Stimulated activated CD8-positive, alpha-beta memory T cell treated with anti-CD3 and anti-CD28 coated beads, Interleukin-2, amount 100 ng/mL, for 1 hour (primary cell): ENCODE measurements at regions not wholly inside any gene's neighbourhood (a gene's known extent, or its start where the extent isn't known, plus 50 kb on each side); places are given as distances from the start of the nearest gene placed in this dataset.
"Not testable (repeated sequence)": the region's sequence is repeated elsewhere in the genome, so short reads cannot be mapped to it uniquely, and the experiment has no call there.

Experiments used
- DNase-seq, 2 donors: peaks; one replicate each; pipeline ENCODE4 v3.0.0-alpha.2; 2020; ENCODE audit warnings: low read depth in 2 of 2

DNA sequence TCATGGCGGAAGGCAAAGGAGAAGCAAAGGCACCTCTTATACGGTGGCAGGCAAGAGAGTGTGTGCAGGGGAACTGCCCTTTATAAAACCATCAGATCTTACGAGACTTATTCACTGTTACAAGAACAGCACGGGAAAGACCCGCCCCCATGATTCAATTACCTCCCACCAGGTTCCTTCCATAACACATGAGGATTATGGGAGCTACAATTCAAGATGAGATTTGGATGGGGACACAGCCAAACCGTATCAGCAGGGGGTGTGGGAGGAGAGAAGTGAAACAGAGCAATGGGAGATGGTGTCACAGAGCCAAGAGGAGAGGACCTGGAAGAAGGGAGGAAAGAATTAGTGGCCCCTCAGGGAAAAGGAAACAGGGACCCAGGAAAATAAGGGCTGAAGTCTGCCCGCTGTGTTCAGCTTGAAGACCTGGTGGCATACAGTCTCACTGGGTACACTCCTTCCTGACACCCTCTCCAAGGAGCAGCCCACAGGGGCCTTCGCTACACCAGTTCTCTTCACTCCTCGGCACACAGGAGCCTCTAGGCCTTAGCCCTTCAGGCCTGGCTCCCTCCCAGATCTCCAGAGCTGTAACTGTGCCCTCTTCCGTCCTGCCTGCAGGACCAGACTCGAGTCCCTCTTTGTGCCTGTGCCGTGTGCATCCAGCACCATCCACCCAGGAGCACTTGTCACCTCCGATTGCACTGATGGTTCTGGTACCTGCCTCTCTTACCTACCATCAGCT, 262.1 kb downstream of the EIPR1 start:
- DNase-seq: no peak

DNA sequence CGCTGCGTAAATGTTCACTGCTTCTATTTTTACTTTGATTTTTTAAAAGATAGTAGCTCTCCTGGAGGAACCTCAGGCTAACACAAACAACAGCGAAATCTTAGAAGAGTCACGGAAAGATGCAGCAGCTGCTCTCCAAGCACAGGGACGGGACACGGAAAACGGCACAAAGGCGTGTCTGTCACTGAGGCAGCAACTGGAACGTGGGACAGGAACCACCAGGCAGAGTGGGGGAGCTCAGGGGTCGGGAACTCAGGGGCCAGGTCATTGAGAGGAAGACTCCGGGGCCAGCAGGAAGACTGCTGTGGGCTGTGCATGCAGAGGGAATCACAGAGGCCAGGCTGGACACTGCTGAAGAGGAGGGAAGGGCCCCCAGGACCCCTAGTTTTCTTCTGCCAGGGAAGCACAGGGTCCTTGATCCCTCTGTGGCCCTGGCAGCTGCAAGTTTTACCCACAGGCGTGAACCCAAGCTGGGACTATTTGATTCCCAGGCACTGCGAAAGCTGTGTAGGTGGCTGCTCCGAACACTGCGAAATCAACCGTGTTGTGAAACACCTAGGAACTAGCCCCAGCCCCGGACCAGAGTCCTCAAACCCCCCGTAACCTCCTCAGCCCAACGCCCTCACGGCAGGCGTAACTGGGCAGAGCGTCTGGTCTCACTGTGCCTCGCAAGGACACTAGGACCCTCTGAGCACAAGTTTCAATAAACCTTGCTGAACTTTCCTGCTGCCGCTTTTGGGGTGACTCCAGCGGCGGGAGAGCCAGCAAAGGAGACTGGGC, 263.0 kb downstream of the EIPR1 start:
- no peak for DNase-seq

DNA sequence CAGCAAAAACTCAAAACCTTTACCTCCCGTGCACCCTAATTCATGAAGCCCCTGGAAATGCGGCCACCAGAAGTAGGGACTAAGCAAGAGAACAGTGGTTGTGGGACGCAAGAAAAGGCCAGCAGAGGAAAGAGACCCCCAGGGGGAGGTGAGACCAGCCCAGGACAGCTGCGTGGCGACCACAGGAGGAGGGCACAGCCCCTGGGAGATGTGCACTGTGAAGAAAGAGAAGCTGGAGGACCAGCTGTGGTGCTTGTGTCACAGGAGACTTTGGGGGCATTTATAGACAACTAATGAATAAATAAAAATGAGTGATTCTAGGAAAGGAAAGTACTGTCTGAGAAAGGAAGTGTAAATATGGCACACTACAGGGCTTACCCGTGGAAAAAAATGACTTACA, 263.8 kb downstream of the EIPR1 start:
- no peak for DNase-seq

DNA sequence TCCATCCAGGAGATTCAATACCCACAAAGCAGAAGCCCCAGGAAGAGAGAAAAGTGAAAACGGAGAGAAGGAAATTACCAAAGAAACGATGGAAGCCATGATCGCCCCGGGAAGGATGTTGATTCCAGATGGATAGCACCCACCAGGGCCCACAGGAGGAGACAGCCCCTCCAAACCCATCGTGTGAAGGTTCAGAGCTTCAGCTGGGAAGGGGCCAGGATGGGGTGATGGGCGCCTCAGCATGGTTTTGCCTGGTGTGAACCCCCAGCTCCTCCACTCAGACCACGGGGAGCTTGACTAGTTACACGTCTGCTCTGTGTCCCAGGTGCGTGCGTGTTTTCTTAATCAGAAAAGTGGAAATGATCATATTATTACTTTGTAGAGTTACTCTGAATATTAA, 264.5 kb downstream of the EIPR1 start:
- no peak for DNase-seq

DNA sequence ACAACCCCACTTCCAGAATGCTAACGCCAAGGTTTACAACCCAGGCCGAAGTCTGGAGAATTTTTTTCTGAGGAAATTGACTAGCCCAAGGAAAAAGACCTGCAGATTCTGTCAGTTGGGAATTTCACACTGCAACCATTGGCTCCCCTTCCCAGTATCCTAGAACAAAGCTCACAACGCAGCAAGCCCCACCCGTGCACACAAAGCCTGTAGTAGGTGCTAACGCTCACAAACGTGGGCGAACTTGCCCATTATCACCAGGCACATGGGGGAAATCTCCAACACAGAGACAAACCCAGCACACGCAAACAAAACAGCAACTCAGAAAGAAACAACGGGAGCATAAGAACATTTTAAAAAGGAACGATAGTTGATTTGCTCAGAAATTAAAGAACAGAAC, 265.1 kb downstream of the EIPR1 start:
- no peak for DNase-seq

DNA sequence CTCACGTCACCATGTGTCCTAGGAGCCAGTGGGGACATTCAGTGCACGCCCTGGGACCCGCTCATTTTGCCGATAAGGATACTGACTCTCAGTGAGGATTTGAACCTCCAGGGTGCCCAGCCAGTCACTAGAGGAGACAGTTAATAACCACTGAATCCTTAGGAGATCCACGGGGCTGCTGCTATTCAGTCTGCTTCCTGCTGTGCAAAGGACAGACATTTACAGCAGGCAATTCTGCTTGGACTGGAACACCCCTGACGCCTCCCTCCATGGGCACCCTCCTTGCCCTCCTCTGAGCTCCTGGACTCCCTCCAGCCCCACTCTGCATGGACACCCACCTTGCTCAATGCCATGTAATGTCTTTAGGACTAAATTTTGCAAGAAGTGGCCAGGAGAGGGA, 265.5 kb downstream of the EIPR1 start:
- no peak for DNase-seq

DNA sequence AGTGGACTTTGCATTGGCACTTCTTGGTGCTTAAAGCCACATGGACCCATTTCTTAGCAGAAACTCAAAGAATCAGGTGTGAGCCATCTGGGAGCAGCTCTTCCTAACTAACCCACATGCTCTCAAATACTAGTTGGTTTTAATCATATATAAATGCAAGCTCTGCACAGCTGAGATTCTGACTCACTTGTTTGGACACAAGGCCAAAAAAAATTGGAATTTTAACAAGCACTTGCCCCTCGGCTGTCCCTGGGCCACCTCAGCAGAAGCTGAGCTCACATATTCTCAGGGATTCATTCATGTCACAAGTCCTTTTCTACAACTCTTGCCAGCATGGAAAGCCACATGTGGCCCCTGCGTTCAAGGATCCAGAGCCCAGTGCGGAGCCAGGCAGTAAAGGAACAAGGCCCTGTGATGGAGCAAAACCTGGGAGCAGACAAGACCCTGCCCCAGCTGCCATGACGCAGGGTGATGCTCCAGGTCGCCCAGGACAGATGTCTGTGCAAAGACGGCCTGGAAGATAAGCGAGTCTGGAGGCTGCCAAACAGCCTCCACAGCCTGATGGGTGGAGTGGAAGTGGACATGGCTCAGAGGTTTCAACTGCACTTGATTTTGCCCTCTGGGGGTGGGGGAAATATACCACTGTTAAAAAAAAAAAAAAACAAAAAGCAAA, 266.5 kb downstream of the EIPR1 start:
- DNase-seq: no peak

DNA sequence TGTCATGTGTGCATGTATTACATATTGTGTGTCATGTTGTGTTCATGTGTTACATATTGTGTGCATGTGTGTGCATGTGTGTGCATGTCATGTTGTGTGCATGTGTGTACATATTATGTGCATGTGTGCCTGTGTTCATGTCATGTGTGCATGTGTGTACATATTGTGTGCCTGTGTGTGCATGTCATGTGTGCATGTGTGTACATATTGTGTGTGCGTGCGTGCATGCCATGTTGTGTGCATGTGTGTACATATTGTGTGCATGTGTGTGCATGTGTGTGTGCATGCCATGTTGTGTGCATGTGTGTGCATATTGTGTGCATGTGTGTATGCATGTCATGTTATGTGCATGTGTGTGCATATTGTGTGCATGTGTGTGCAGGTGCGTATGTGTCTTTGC, 267.1 kb downstream of the EIPR1 start:
- no peak for DNase-seq

DNA sequence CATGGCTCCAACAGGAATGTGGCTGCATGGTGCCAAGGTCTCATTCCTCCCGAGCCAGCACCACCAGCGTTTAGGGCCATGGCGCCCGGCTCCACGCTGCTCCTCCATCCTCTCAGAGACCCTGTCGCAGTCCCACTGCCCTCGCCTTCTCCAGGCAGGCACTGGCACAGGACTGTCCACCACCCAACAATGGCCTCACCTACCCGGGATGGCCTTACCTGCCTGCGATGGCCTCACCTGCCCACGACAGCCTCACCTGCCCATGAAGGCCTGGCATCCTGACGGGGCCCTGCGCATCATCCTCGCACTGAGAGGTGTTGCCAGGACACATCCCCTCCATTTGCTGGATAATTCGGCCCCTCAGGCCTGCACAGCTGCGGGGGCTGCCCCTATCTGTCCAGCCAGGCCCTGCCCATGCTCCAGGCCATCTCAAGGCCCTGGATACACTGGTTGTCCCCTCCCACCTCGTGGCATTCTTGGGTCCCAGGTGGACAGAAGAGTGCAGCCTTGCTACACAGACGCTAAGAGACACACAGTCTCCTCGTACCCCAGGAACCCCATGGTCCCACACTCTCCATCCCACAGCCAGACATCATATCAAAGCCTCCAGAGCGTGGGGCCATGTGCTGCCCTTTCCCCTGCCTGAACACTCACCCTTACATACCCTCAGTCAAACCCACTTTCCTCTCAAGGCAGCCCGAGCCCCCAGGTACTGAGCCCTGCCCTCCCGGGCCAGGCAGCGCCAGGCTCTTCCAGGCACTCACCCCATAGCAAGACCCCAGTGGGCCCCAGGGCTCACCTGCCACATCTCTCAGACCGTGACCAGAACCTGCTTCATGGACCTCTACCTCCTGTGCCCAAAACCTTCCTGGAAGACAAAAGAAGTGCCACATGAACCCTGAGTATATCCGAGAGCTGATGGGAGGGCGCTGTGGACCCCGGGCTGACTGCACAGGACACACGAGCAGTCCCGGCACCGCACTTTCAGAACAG, 268.6 kb downstream of the EIPR1 start:
- DNase-seq: no peak

DNA sequence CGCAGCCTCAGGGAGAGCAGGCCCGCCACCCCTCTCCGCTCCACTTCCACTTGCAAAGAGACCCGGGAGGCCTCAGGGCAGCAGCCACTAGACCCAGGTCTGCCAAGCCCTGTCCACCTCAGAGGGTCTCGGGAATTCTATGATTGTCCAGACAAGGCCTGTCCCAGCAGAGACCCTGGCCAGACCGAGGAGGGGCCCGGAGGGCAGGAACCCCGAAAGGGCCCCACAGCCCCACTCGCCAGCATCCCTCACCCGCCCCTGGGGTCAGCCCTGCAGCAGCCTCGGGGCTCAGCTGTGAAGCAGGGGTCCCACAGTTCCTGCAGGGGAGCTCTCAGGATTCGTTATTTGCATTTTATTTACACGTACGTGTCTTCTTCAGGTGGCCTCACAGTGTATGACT, 269.5 kb downstream of the EIPR1 start:
- no peak for DNase-seq

DNA sequence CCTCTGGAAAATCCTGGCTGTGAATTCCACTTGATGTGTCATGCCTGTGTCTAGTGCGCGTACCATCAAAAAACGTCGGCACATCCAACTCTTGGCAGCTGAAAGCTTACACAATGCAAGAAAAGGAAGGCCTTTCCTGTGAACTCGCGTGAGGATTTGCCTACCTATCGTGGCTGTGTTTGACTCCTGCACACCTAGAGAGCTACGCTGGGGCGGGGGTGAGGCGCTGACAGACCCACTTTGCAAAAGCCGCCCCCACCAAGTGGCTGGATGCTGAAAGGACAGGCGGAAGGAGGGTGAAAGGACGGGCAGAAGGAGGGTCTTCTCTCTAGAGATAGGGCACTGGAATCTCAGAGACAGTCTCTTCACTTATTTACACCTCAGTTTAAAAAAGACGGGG, 270.1 kb downstream of the EIPR1 start:
- DNase-seq: no peak

DNA sequence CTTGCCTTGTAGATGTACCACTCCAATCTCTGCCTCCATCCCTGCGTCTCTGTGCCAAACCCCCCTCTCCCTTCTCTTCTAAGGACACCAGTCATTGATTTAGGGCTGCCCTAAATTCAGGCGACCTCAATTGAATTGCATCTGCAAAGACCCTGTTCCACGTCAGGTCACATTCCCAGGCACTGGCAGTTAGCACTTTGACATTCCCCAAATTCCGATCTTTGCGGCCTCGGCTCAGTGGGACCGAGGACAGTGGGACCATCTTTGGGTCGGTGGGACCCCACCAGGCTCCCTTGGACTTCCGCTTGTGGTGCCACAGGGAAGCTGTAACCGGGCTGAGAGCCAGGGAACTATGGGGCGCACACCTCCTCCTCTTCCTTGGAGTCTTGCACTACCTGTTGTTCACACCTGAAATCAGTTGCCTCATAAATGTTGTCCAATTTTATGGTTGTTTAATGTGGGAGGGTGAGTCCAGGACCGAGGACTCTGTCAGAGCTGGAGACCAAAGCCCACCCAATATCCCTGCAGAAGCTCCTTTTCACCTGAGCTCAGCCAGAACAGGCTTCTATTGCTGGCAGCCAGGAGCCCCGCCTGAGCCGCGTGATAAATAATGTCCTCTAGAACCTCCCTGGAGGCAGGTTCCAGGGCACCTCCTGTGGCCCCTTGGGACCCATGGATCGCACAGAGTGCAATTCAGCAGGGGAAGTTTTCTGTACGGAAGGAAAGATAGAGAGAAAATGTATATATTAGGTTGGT, 271.6 kb downstream of the EIPR1 start:
- DNase-seq: no peak

DNA sequence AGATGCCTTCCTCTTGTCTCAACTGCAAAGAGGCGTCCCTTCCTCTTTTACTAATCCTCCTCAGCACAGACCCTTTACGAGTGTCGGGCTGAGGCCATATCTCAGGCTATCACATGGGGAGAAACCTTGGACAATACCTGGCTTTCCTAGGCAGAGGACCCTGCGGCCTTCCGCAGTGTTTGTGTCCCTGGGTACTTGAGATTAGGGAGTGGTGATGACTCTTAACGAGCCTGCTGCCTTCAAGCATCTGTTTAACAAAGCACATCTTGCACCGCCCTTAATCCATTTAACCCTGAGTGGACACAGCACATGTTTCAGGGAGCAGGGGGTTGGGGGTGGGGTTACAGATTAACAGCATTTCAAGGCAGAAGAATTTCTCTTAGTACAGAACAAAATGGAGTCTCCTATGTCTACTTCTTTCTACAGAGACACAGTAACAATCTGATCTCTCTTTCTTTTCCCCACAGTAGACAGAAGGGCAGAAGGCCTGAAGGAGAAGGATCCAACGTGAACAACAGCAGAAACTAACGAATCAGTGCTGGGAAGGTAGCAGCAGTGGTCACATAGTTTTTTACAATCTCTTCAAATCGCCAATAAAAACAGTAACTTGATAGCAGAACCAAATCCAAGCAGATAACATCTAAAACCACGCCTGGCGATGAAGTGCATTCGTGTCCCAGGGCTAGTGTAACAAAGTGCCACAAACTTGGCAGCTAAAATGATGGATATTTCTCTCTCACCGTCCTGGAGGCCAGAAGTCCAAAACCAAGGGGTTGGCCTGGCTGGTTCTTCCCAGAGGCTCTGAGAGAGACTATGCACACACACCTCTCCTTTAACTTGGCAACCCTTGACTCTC, 272.4 kb downstream of the EIPR1 start:
- not testable (repeated sequence) for DNase-seq

DNA sequence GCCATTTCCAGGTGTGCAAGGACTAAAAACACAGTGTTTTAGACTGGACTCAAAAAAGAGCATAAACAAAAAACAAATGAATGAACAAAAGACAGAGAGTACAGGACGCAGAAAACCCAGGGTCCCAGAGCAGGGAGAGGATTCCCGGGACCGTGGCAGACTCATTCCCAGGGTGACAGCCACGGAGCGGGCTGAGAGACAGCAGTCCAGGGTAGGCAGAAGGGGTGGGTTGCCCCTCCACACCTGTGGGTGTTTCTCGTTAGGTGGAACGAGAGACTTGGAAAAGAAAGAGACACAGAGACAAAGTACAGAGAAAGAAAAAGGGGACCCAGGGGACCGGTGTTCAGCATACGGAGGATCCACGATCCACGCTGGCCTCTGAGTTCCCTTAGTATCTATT, 273.4 kb downstream of the EIPR1 start:
- no peak for DNase-seq

DNA sequence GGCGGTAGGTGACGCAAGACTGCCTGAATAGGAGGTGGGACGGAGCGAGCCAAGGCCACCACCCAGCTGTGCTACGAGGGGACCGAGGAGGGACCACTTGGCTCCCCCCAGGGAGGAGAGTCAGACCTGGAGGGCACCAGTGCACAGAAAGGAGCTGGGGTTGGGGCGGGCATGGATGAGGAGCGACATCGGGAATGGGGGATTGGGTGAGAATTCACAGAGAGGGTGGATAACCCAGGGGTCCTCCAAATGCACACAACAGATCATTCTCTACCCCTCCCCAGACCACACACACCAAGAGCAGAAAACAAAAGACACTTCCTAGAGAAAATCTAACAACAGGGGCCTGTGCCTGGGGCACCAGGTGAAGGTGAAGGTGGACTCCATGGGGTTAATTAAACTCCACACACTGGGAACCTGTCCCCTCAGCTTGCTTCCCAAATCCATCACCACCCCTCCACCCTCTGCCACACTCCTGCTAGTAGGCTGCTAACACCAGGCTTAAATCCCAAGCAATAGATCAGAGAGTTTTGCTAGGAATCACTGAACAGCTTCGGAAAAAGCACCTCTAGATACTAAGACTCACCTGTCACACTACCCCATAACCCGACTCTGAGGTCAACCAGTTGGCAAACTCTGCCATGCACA, 274.6 kb downstream of the EIPR1 start:
- no peak for DNase-seq

DNA sequence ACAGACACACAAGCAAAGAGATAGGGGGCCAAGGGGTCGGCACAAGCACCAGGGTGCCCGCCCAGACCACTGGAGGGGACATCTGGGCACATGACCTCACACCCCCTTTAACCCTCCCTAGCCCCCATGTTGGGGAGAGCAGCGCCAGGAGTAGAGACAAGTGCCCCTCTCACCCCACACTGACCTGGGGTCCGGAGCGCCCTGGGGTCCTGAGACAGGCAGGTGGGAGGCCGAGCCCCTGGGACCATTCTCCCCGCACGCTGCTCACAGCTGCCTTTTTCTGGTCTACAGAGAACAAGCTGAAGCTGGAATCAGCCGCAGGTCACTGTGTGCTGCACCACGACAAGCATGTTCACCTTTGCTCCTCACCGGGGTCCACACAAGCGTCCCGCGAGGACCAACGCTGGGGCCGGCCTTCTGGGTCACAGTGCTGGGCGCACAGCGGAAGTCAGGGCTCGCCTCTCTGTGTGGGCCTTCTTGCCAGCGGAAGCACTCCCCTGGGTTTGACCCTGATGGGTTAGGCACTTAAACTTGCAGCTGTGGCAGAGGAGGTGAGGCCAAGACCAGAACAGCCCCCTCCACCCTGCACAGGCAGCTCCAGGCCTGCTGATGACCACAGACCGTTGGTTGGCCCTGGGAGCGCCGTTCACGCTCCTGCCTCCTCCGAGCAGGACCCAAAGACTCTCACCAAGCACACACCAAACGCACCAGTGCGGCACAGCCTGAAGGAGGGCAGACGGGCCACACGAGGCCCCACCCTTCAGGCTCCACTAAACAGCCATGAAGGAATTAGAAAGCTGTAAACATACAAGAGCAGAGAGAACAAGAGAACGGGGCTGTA, 275.3 kb downstream of the EIPR1 start:
- DNase-seq: no peak

DNA sequence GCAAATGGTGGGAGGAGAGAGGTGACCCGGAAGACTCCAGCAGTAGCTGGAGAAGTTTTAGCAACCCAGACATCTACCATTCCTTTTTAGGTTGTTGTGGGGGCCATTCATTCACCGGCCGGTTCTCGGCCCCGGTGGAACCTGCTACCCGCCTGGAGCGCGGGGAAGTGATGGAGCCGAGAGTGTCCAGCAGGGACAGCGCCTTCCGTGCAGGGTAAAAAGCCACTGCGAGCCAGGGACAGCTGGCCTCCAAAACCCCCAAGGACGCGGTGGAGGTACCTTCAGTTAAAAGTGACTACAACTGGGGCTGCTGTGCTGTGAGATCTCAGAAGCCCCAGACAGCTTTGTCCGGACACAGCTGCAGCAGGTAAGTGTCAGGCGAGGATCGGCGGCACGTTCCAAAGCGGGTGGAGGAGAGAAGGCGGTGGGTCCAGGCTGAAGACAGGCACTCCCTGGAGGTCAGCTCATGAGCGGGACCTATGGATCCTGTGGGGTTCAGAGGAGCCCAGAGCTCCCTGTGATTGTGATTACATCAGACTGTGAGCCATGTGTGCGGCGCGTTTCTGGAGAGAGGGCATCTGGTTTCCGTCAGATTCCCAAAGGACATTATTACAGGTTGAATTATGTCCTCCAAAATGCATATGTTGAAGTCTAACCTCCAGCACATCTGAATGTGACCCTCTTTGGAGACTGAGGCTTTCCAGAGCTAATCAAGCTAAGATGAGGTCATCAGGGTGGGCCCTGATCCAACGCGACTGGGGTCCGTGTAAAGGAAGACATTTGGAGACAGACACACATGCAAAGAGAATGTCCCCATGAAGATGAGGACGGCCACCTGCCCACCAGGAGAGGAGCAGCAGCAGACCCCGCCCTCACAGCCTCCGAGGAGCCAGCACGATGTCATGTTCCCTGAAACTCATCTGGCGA, 276.3 kb downstream of the EIPR1 start:
- no peak for DNase-seq
